ENCODE measurements at regions not wholly inside any gene's neighbourhood (a gene's known extent, or its start where the extent isn't known, plus 50 kb on each side); places are given as distances from the start of the nearest gene placed in this dataset.
"Not testable (repeated sequence)": the region's sequence is repeated elsewhere in the genome, so short reads cannot be mapped to it uniquely, and the experiment has no call there.

GRCh38 chr13:61214551-61214950 lies 201.1 kb downstream of the PCDH20 start:
- no peak overlapping the region for H3K4me3 ChIP-seq (ENCODE audit: low read length)
- no peaks in the 10 kb centered on the region for H3K4me1 ChIP-seq (ENCODE audit: insufficient read depth, low read length)
- no peak overlapping the region for H3K27ac ChIP-seq (ENCODE audit: low read depth, low read length)
- no peaks in the 10 kb centered on the region for H3K9me3 ChIP-seq (ENCODE audit: insufficient read depth, low read depth, low read length)
- no peaks in the 10 kb centered on the region for H3K36me3 ChIP-seq (ENCODE audit: insufficient read depth, low read length)
- 100% methylated on average over 3 of the region's 4 CpGs for WGBS
- no peak overlapping the region for H3K9ac ChIP-seq (ENCODE audit: low read depth, low read length)
- H3K27me3 ChIP-seq (ENCODE audit: insufficient read depth, low read length): no peaks in the 10 kb centered on the region

- H3K9ac ChIP-seq (ENCODE audit: low read depth, low read length); H3K36me3 ChIP-seq (ENCODE audit: insufficient read depth, low read length); H3K27ac ChIP-seq (ENCODE audit: low read depth, low read length); H3K9me3 ChIP-seq (ENCODE audit: insufficient read depth, low read depth, low read length); H3K4me3 ChIP-seq (ENCODE audit: low read length): not testable (repeated sequence)
- WGBS: 84% methylated on average over 11 of the region's 11 CpGs
- Histone ChIP-seq H3K4me1 (ENCODE audit: insufficient read depth, low read length) (peaks cover 18% of the 10 kb centered on the region), H3K27me3 (ENCODE audit: insufficient read depth, low read length) (peaks cover 23% of the 10 kb centered on the region)
Observed at GRCh38 chr13:61205898-61206297, 209.8 kb downstream of the PCDH20 start.

- Histone ChIP-seq H3K27me3 (ENCODE audit: insufficient read depth, low read length) (peaks cover 35% of the 10 kb centered on the region), H3K9me3 (ENCODE audit: insufficient read depth, low read depth, low read length) (no peaks in the 10 kb centered on the region), H3K36me3 (ENCODE audit: insufficient read depth, low read length) (no peaks in the 10 kb centered on the region), H3K4me3 (ENCODE audit: low read length) (no peak overlapping the region), H3K27ac (ENCODE audit: low read depth, low read length) (no peak overlapping the region), H3K9ac (ENCODE audit: low read depth, low read length) (no peak overlapping the region), H3K4me1 (ENCODE audit: insufficient read depth, low read length) (peaks cover 18% of the 10 kb centered on the region)
- WGBS: no CpG with 5 or more reads among the region's 1 CpG
Observed at GRCh38 chr13:61204025-61204424, 211.6 kb downstream of the PCDH20 start.

GRCh38 chr13:61202042-61202441 lies 213.6 kb downstream of the PCDH20 start:
- Histone ChIP-seq H3K27ac (ENCODE audit: low read depth, low read length) (no peak overlapping the region), H3K9me3 (ENCODE audit: insufficient read depth, low read depth, low read length) (no peaks in the 10 kb centered on the region), H3K27me3 (ENCODE audit: insufficient read depth, low read length) (peaks cover 35% of the 10 kb centered on the region), H3K9ac (ENCODE audit: low read depth, low read length) (no peak overlapping the region), H3K4me3 (ENCODE audit: low read length) (no peak overlapping the region), H3K36me3 (ENCODE audit: insufficient read depth, low read length) (no peaks in the 10 kb centered on the region), H3K4me1 (ENCODE audit: insufficient read depth, low read length) (peaks cover 18% of the 10 kb centered on the region)
- 33% methylated on average over 1 of the region's 1 CpG for WGBS

- no peaks in the 10 kb centered on the region for H3K27me3 ChIP-seq (ENCODE audit: insufficient read depth, low read length)
- H3K9me3 ChIP-seq (ENCODE audit: insufficient read depth, low read depth, low read length): no peaks in the 10 kb centered on the region
- no peaks in the 10 kb centered on the region for H3K36me3 ChIP-seq (ENCODE audit: insufficient read depth, low read length)
- no peak overlapping the region for H3K4me3 ChIP-seq (ENCODE audit: low read length)
- no peaks in the 10 kb centered on the region for H3K4me1 ChIP-seq (ENCODE audit: insufficient read depth, low read length)
- no peak overlapping the region for H3K27ac ChIP-seq (ENCODE audit: low read depth, low read length)
- 97% methylated on average over 1 of the region's 1 CpG for WGBS
- H3K9ac ChIP-seq (ENCODE audit: low read depth, low read length): no peak overlapping the region
Observed at GRCh38 chr13:61192826-61193225, 222.8 kb downstream of the PCDH20 start.

GRCh38 chr13:61188057-61188456 lies 227.6 kb downstream of the PCDH20 start:
- H3K9me3 ChIP-seq (ENCODE audit: insufficient read depth, low read depth, low read length): no peaks in the 10 kb centered on the region
- WGBS: 94% methylated on average over 2 of the region's 2 CpGs
- no peaks in the 10 kb centered on the region for H3K36me3 ChIP-seq (ENCODE audit: insufficient read depth, low read length)
- H3K4me3 ChIP-seq (ENCODE audit: low read length): no peak overlapping the region
- peaks cover 39% of the 10 kb centered on the region for H3K4me1 ChIP-seq (ENCODE audit: insufficient read depth, low read length)
- H3K9ac ChIP-seq (ENCODE audit: low read depth, low read length): no peak overlapping the region
- H3K27ac ChIP-seq (ENCODE audit: low read depth, low read length): no peak overlapping the region
- no peaks in the 10 kb centered on the region for H3K27me3 ChIP-seq (ENCODE audit: insufficient read depth, low read length)

- Histone ChIP-seq H3K4me3 (ENCODE audit: low read length) (no peak overlapping the region), H3K9ac (ENCODE audit: low read depth, low read length) (no peak overlapping the region), H3K27ac (ENCODE audit: low read depth, low read length) (no peak overlapping the region), H3K27me3 (ENCODE audit: insufficient read depth, low read length) (no peaks in the 10 kb centered on the region), H3K36me3 (ENCODE audit: insufficient read depth, low read length) (no peaks in the 10 kb centered on the region), H3K9me3 (ENCODE audit: insufficient read depth, low read depth, low read length) (no peaks in the 10 kb centered on the region), H3K4me1 (ENCODE audit: insufficient read depth, low read length) (peaks cover 45% of the 10 kb centered on the region)
- 98% methylated on average over 4 of the region's 4 CpGs for WGBS
Observed at GRCh38 chr13:61187471-61187870, 228.2 kb downstream of the PCDH20 start.

- no peaks in the 10 kb centered on the region for H3K27me3 ChIP-seq (ENCODE audit: insufficient read depth, low read length)
- 90% methylated on average over 1 of the region's 1 CpG for WGBS
- no peaks in the 10 kb centered on the region for H3K36me3 ChIP-seq (ENCODE audit: insufficient read depth, low read length)
- no peak overlapping the region for H3K4me3 ChIP-seq (ENCODE audit: low read length)
- no peak overlapping the region for H3K9ac ChIP-seq (ENCODE audit: low read depth, low read length)
- no peaks in the 10 kb centered on the region for H3K9me3 ChIP-seq (ENCODE audit: insufficient read depth, low read depth, low read length)
- no peak overlapping the region for H3K27ac ChIP-seq (ENCODE audit: low read depth, low read length)
- H3K4me1 ChIP-seq (ENCODE audit: insufficient read depth, low read length): peaks cover 69% of the 10 kb centered on the region
Observed at GRCh38 chr13:61183670-61184069, 232.0 kb downstream of the PCDH20 start.

- Histone ChIP-seq H3K9ac (ENCODE audit: low read depth, low read length) (0 out of 2 replicates have a peak overlapping the region, but pooled peaks have one; percentile 14), H3K36me3 (ENCODE audit: insufficient read depth, low read length) (no peaks in the 10 kb centered on the region), H3K9me3 (ENCODE audit: insufficient read depth, low read depth, low read length) (no peaks in the 10 kb centered on the region), H3K4me3 (ENCODE audit: low read length) (no peak overlapping the region; the same call in 1 of the 2 replicates), H3K27me3 (ENCODE audit: insufficient read depth, low read length) (no peaks in the 10 kb centered on the region), H3K27ac (ENCODE audit: low read depth, low read length) (peak overlapping the region; percentile 66; the same call in 1 of the 2 replicates), H3K4me1 (ENCODE audit: insufficient read depth, low read length) (peaks cover 60% of the 10 kb centered on the region)
- WGBS: 68% methylated on average over 4 of the region's 4 CpGs
Observed at GRCh38 chr13:61180234-61180633, 235.4 kb downstream of the PCDH20 start.

GRCh38 chr13:61179741-61180140 lies 235.9 kb downstream of the PCDH20 start:
- H3K4me1 ChIP-seq (ENCODE audit: insufficient read depth, low read length): peaks cover 55% of the 10 kb centered on the region
- no peaks in the 10 kb centered on the region for H3K36me3 ChIP-seq (ENCODE audit: insufficient read depth, low read length)
- H3K27ac ChIP-seq (ENCODE audit: low read depth, low read length): peak overlapping the region; percentile 66; the same call in 1 of the 2 replicates
- H3K9me3 ChIP-seq (ENCODE audit: insufficient read depth, low read depth, low read length): no peaks in the 10 kb centered on the region
- no peak overlapping the region; the same call in 1 of the 2 replicates for H3K4me3 ChIP-seq (ENCODE audit: low read length)
- WGBS: 78% methylated on average over 2 of the region's 2 CpGs
- no peaks in the 10 kb centered on the region for H3K27me3 ChIP-seq (ENCODE audit: insufficient read depth, low read length)
- peak overlapping the region; percentile 14; the same call in 1 of the 2 replicates for H3K9ac ChIP-seq (ENCODE audit: low read depth, low read length)

- H3K4me1 ChIP-seq (ENCODE audit: insufficient read depth, low read length): peaks cover 4% of the 10 kb centered on the region; the same call in 1 of the 2 replicates
- H3K27me3 ChIP-seq (ENCODE audit: insufficient read depth, low read length): no peaks in the 10 kb centered on the region
- no peaks in the 10 kb centered on the region for H3K36me3 ChIP-seq (ENCODE audit: insufficient read depth, low read length)
- H3K9ac ChIP-seq (ENCODE audit: low read depth, low read length): no peak overlapping the region
- no peak overlapping the region for H3K4me3 ChIP-seq (ENCODE audit: low read length)
- no peak overlapping the region for H3K27ac ChIP-seq (ENCODE audit: low read depth, low read length)
- no peaks in the 10 kb centered on the region for H3K9me3 ChIP-seq (ENCODE audit: insufficient read depth, low read depth, low read length)
Observed at GRCh38 chr13:61170856-61171255, 244.8 kb downstream of the PCDH20 start.

GRCh38 chr13:61162636-61163035 lies 253.0 kb downstream of the PCDH20 start:
- H3K27ac ChIP-seq (ENCODE audit: low read depth, low read length): no peak overlapping the region
- no peak overlapping the region for H3K9ac ChIP-seq (ENCODE audit: low read depth, low read length)
- H3K4me1 ChIP-seq (ENCODE audit: insufficient read depth, low read length): no peaks in the 10 kb centered on the region
- H3K9me3 ChIP-seq (ENCODE audit: insufficient read depth, low read depth, low read length): no peaks in the 10 kb centered on the region
- no peaks in the 10 kb centered on the region for H3K27me3 ChIP-seq (ENCODE audit: insufficient read depth, low read length)
- no peaks in the 10 kb centered on the region for H3K36me3 ChIP-seq (ENCODE audit: insufficient read depth, low read length)
- WGBS: 80% methylated on average over 1 of the region's 1 CpG
- H3K4me3 ChIP-seq (ENCODE audit: low read length): no peak overlapping the region
